ENCODE measurements at regions not wholly inside any gene's neighbourhood (a gene's known extent, or its start where the extent isn't known, plus 50 kb on each side); places are given as distances from the start of the nearest gene placed in this dataset.

DNA sequence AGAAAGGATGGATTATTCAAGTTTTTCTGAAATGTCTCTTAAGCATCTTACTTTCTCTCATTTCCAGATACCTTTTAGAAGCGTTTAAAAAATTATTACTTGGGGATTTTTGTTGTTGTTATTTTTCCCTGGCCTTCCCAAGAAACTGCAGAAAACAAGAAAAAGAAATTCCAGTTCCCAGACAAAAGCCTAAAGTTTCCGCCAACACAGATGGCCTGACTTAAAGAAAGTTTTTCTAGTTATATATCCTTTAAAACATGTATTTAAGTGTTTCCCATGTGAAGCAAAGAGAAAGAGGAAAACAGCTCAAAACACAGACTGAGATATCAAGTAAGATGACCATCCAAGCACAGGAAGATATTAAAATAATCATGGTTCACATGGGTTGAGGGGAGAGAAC, 401.7 kb upstream of the MAF start:
- TF ChIP-seq, protein P1, sequence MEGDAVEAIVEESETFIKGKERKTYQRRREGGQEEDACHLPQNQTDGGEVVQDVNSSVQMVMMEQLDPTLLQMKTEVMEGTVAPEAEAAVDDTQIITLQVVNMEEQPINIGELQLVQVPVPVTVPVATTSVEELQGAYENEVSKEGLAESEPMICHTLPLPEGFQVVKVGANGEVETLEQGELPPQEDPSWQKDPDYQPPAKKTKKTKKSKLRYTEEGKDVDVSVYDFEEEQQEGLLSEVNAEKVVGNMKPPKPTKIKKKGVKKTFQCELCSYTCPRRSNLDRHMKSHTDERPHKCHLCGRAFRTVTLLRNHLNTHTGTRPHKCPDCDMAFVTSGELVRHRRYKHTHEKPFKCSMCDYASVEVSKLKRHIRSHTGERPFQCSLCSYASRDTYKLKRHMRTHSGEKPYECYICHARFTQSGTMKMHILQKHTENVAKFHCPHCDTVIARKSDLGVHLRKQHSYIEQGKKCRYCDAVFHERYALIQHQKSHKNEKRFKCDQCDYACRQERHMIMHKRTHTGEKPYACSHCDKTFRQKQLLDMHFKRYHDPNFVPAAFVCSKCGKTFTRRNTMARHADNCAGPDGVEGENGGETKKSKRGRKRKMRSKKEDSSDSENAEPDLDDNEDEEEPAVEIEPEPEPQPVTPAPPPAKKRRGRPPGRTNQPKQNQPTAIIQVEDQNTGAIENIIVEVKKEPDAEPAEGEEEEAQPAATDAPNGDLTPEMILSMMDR (conservative IDR thresholded peaks at IDR 0.05) = no peak
- no peak for TF ChIP-seq EZH2 (IDR thresholded peaks at IDR 0.05; ENCODE audit: low read depth)

All from PC-9 (cell line).